IMR-90 (cell line): ENCODE measurements at regions not wholly inside any gene's neighbourhood (a gene's known extent, or its start where the extent isn't known, plus 50 kb on each side); places are given as distances from the start of the nearest gene placed in this dataset.

Source experiments
- CHD1 ChIP-seq: IDR thresholded peaks from 2 replicates; pipeline ENCODE4 v1.6.1; 2012; ENCODE audit warnings: low read depth, low read length, improper control_type of control experiment
- CTCF ChIP-seq: conservative IDR thresholded peaks from 2 replicates; pipeline ENCODE4 v1.5.1; 2012; ENCODE audit warnings: mild to moderate bottlenecking, low read depth, low read length, improper control_type of control experiment
- FOS ChIP-seq: fragments of 150-350 bp; IDR thresholded peaks from 2 replicates; pipeline ENCODE4 v1.6.1; 2016; ENCODE audit warnings: low read depth, low read length
- MXI1 ChIP-seq: IDR thresholded peaks from 2 replicates; pipeline ENCODE4 v1.6.1; 2012; ENCODE audit warnings: low read depth, mild to moderate bottlenecking, low read length, moderate library complexity, borderline replicate concordance
- NFE2L2 ChIP-seq: fragments of 150-350 bp; IDR thresholded peaks from 2 replicates; pipeline ENCODE4 v1.6.1; 2016; ENCODE audit warnings: low read depth, mild to moderate bottlenecking, low read length
- RFX5 ChIP-seq: IDR thresholded peaks from 2 replicates; pipeline ENCODE4 v1.8.0; 2012; ENCODE audit warnings: low read depth, mild to moderate bottlenecking, low read length, moderate library complexity

- TF ChIP-seq RFX5 (no peak), FOS (no peak), NFE2L2 (no peak), MXI1 (no peak), CTCF (no peak), CHD1 (no peak)
Observed at GRCh38 chr22:22712092-22712658, 67.8 kb downstream of the GGTLC2 start.
